Right lobe of liver (tissue), 6 donors: ENCODE measurements at regions not wholly inside any gene's neighbourhood (a gene's known extent, or its start where the extent isn't known, plus 50 kb on each side); places are given as distances from the start of the nearest gene placed in this dataset.
A peak's percentile ranks its signal among the peaks of the same experiment; 100 is the strongest.

Experiments used
- ATAC-seq, 4 donors: fragments of 200-7000 bp; cut with Tn5 transposase; one replicate each; pipeline ENCODE4 v1.9.1; 2020; ENCODE audit warnings: mild to moderate bottlenecking in 4 of 4, moderate library complexity in 4 of 4
- DNase-seq, 3 donors: peaks; one replicate each; pipeline ENCODE4 v3.0.0-alpha.2; 2020
- H3K27ac ChIP-seq, 3 donors: fragments of 200-600 bp; one replicate each; pipeline ENCODE4 v1.8.0; 2022
- H3K27me3 ChIP-seq, 2 donors: fragments of 200-600 bp; one replicate each; pipeline ENCODE4 v1.8.0; 2022
- H3K36me3 ChIP-seq, 4 donors: fragments of 200-600 bp; sonication (generic) in 1 of 4; one replicate each; pipeline versions ENCODE4 v1.5.1 to v1.8.0; 2017 to 2022; ENCODE audit warnings: control low read depth in 1 of 4
- H3K4me1 ChIP-seq, 4 donors: fragments of 200-600 bp; sonication (generic) in 1 of 4; one replicate each; pipeline versions ENCODE4 v1.5.1 to v1.8.0; 2017 to 2022; ENCODE audit warnings: control low read depth in 1 of 4
- H3K4me3 ChIP-seq, 3 donors: fragments of 200-600 bp; one replicate each; pipeline ENCODE4 v1.8.0; 2022
- H3K9me3 ChIP-seq, 4 donors: fragments of 200-600 bp; sonication (generic) in 1 of 4; one replicate each; pipeline versions ENCODE4 v1.5.1 to v1.8.0; 2017 to 2022; ENCODE audit warnings: control low read depth in 1 of 4
- POLR2A ChIP-seq: fragments of 450-650 bp; IDR thresholded peaks from one replicate; pipeline ENCODE4 v1.6.1; 2017; ENCODE audit warnings: antibody characterized with exemption, mild to moderate bottlenecking
- WGBS: methylation state at CpG from one replicate; pipeline ENCODE4 v1.1.6; 2018; ENCODE audit warnings: low coverage, low lambda C conversion rate; ENCODE audit not compliant: insufficient coverage; ENCODE audit errors: missing lambda C conversion rate; 5-methylcytosine and 5-hydroxymethylcytosine counted together
- intact Hi-C, 2 donors: fragments of 100-400 bp; cut with DNase I; formaldehyde crosslinking; loops; one replicate each; pipeline versions ENCODE4 v1.11.2 to v1.14.1; 2022
- TF ChIP-seq, protein P1 (sequence below), 4 donors: fragments of 200-600 bp in 3 of 4; fragments of 450-650 bp in 1 of 4; IDR thresholded peaks; one replicate each; pipeline versions ENCODE4 v1.5.1 to v1.8.0; 2016 to 2022; ENCODE audit warnings: antibody characterized with exemption in 4 of 4, mild to moderate bottlenecking in 2 of 4
- donor health status: DM: no; HTN: yes; CAD: no.
- donor health status: DM: no; HTN: no; CAD: no.
- donor health status: DM: no; HTN: no; CAD: no.
- donor health status: DM: no; HTN: yes; CAD: no.
- donor health status: DM: no; HTN: yes; CAD: no.

DNA sequence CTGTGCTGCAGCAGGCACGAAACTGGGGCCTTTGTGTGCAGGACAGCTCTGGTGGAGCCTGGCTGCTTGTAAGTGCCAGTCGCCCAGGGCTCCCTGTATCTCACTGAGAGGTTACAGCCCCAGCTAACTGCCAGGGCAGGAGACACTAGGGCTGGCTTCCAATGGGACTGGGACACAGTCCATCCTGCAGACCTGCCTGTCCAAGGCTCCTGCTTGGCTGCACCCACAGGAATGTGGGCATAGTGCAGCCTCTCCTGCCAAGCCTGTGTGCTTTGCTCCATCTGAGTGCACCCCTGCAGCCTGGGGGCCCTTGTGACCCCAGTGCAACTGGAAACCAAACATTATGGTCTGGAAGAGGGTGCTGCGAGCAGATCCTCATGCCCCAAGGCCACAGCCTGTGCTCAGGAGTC is 144.0 kb downstream of the ADAM29 start:
- Histone ChIP-seq H3K4me1 (no peaks in the 10 kb centered on the region), H3K27ac (no peak overlapping the region), H3K36me3 (no peaks in the 10 kb centered on the region), H3K27me3 (no peaks in the 10 kb centered on the region), H3K4me3 (no peak overlapping the region), H3K9me3 (no peaks in the 10 kb centered on the region)
- TF ChIP-seq POLR2A = no peak
- TF ChIP-seq, protein P1, sequence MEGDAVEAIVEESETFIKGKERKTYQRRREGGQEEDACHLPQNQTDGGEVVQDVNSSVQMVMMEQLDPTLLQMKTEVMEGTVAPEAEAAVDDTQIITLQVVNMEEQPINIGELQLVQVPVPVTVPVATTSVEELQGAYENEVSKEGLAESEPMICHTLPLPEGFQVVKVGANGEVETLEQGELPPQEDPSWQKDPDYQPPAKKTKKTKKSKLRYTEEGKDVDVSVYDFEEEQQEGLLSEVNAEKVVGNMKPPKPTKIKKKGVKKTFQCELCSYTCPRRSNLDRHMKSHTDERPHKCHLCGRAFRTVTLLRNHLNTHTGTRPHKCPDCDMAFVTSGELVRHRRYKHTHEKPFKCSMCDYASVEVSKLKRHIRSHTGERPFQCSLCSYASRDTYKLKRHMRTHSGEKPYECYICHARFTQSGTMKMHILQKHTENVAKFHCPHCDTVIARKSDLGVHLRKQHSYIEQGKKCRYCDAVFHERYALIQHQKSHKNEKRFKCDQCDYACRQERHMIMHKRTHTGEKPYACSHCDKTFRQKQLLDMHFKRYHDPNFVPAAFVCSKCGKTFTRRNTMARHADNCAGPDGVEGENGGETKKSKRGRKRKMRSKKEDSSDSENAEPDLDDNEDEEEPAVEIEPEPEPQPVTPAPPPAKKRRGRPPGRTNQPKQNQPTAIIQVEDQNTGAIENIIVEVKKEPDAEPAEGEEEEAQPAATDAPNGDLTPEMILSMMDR (IDR thresholded peaks at IDR 0.05) = no peak
- intact Hi-C loops = no loop called here
- 28% methylated on average over 2 of the region's 3 CpGs for WGBS
- DNase-seq (no peak), ATAC-seq (peak in 3 of 4 donors; percentile 19 to 39 (median 33))

GRCh38 chr4:175065228-175065627 is 147.1 kb downstream of the ADAM29 start:
- H3K36me3 ChIP-seq = no peaks in the 10 kb centered on the region
- ATAC-seq (no peak), DNase-seq (no peak)
- H3K27me3 ChIP-seq = no peaks in the 10 kb centered on the region
- no peak overlapping the region for H3K27ac ChIP-seq
- intact Hi-C loops = no loop called here
- no peak overlapping the region for H3K4me3 ChIP-seq
- TF ChIP-seq POLR2A = no peak
- TF ChIP-seq, protein P1 (IDR thresholded peaks at IDR 0.05) = no peak
- H3K4me1 ChIP-seq = no peaks in the 10 kb centered on the region
- no peaks in the 10 kb centered on the region for H3K9me3 ChIP-seq

- no peaks in the 10 kb centered on the region for H3K4me1 ChIP-seq
- intact Hi-C loops = no loop called here
- H3K27ac ChIP-seq = no peak overlapping the region
- no peaks in the 10 kb centered on the region for H3K27me3 ChIP-seq
- DNase-seq = no peak
- H3K36me3 ChIP-seq = no peaks in the 10 kb centered on the region
- no peaks in the 10 kb centered on the region for H3K9me3 ChIP-seq
- no peak overlapping the region for H3K4me3 ChIP-seq
- ATAC-seq = no peak
- 49% methylated on average over 3 of the region's 3 CpGs for WGBS
- TF ChIP-seq POLR2A = no peak
- TF ChIP-seq, protein P1 (IDR thresholded peaks at IDR 0.05) = no peak
These were observed 148.9 kb downstream of the ADAM29 start for GRCh38 chr4:175066923-175067627.

DNA sequence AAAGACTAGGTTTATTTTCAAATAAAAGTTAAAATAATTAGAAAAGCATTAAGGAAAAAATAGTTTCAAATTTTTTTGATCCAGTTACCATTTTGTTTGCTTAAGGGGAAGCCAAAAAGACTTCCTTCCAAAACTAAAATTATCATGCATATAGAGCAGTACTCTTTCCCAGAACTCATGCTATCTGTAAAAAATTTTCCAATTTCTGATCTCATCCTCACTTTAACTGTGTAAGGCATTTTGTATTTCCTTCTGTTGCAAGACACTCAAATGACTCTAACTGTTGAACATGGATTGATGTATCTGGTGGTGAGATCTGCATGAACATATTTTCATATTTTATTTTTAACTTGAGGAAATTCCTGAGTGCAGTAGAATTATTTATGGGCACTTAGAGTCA is 150.1 kb downstream of the ADAM29 start:
- no peaks in the 10 kb centered on the region for H3K36me3 ChIP-seq
- TF ChIP-seq POLR2A = no peak
- TF ChIP-seq, protein P1 (IDR thresholded peaks at IDR 0.05) = no peak
- no peak overlapping the region for H3K4me3 ChIP-seq
- no peaks in the 10 kb centered on the region for H3K9me3 ChIP-seq
- ATAC-seq (no peak), DNase-seq (no peak)
- intact Hi-C loops = no loop called here
- H3K27ac ChIP-seq = no peak overlapping the region
- H3K4me1 ChIP-seq = no peaks in the 10 kb centered on the region
- H3K27me3 ChIP-seq = no peaks in the 10 kb centered on the region

DNA sequence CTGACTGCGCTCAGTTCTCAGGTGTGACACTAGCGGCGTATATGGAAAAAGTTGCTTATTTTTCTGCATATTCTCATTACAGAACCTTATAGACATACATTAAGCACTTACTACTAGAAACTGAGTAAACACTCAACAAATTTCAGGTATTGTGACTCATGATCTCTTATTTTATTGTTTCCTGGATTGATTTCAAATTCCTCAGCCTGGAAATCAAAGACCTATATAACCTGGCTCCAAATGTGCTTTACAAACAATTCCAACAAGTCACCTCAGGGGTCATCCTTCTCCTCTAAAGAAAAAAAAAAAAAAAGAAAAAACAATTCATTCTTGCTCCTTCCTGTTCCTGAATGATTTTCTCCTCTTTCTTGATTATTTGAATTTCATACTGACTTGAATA is 152.3 kb downstream of the ADAM29 start:
- DNase-seq (no peak), ATAC-seq (no peak)
- no peak for TF ChIP-seq POLR2A
- TF ChIP-seq, protein P1 (IDR thresholded peaks at IDR 0.05) = no peak
- Histone ChIP-seq H3K27ac (no peak overlapping the region), H3K36me3 (no peaks in the 10 kb centered on the region), H3K4me1 (no peaks in the 10 kb centered on the region), H3K4me3 (no peak overlapping the region), H3K27me3 (no peaks in the 10 kb centered on the region), H3K9me3 (no peaks in the 10 kb centered on the region)
- 73% methylated on average over 3 of the region's 3 CpGs for WGBS
- intact Hi-C loops = no loop called here
